Peyer's patch (tissue), 4 donors: ENCODE measurements at regions not wholly inside any gene's neighbourhood (a gene's known extent, or its start where the extent isn't known, plus 50 kb on each side); places are given as distances from the start of the nearest gene placed in this dataset.

Source experiments
- DNase-seq, 3 donors: peaks; one replicate each; pipeline ENCODE4 v3.0.0-alpha.2; 2017 to 2019
- H3K27ac ChIP-seq, 4 donors: fragments of 200-600 bp; sonication (generic); one replicate each; pipeline ENCODE4 v1.5.1; 2016 to 2019
- H3K27me3 ChIP-seq, 2 donors: fragments of 200-600 bp; sonication (generic); one replicate each; pipeline ENCODE4 v1.5.1; 2019
- H3K36me3 ChIP-seq, 3 donors: fragments of 200-600 bp; sonication (generic); one replicate each; pipeline ENCODE4 v1.5.1; 2016 to 2019
- H3K4me1 ChIP-seq, 4 donors: fragments of 200-600 bp; sonication (generic); one replicate each; pipeline ENCODE4 v1.5.1; 2016 to 2019
- H3K4me3 ChIP-seq, 4 donors: fragments of 200-600 bp; sonication (generic); 1 replicate in 3 of 4; 2 replicates in 1 of 4; pipeline ENCODE4 v1.5.1; 2016 to 2019; ENCODE audit warnings: mild to moderate bottlenecking in 1 of 4
- H3K9me3 ChIP-seq, 4 donors: fragments of 200-600 bp; sonication (generic); one replicate each; pipeline ENCODE4 v1.5.1; 2016 to 2019; ENCODE audit warnings: mild to moderate bottlenecking in 1 of 4
- POLR2A ChIP-seq, 2 donors: fragments of 450-650 bp; IDR thresholded peaks; one replicate each; pipeline ENCODE4 v1.5.1; 2017; ENCODE audit warnings: antibody characterized with exemption in 2 of 2, mild to moderate bottlenecking in 2 of 2, moderate library complexity in 2 of 2
- TF ChIP-seq, protein P1 (sequence below), 6 experiments: fragments of 450-650 bp in 4 of 6; fragments of 200-600 bp in 2 of 6; sonication (generic) in 1 of 6; IDR thresholded peaks; one replicate each; pipeline ENCODE4 v1.5.1; 2017 to 2019; ENCODE audit warnings: antibody characterized with exemption in 6 of 6, mild to moderate bottlenecking in 3 of 6, moderate library complexity in 1 of 6

DNA sequence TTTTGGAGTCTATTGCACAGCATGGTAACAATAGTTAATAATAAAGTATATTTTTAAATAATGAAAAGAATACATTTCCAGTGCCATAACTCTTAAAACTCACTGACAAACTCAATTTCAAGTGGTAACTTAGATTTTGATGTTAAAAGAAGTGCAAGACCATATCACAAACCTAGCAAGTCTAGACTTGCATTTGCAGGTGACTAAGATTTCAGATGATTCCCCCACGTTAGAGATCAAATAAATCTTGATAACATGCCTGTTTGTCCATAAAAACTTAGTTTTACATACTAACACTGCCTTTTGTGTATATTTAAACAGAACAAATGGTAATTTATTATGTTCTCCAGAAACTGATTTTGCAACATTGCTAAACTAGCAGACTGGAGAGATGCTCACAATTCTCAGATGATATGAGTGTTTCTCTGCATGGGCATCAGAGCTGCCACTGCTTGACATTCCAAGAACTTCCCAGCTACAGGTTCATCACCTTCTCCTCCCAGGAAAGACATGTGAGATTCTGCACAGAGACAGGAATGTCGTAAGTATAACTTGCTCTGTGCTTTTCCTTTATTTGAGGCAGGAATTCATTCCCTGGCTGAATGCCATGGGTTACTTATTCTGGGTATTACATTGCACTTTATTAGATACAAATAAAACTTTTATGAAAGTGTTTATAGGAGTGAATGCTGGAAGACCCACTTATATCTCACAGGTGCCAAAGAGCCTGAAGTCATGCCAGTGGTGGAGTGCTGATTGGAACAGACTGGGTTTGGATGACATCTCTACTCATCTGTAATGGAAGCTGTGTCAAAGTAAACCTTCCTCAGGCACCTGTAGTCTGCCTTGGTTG, 160.2 kb upstream of the FOXA2 start:
- Histone ChIP-seq H3K36me3 (no peaks in the 10 kb centered on the region), H3K27ac (no peak overlapping the region), H3K4me1 (no peaks in the 10 kb centered on the region), H3K27me3 (no peaks in the 10 kb centered on the region), H3K9me3 (no peaks in the 10 kb centered on the region), H3K4me3 (no peak overlapping the region)
- TF ChIP-seq, protein P1, sequence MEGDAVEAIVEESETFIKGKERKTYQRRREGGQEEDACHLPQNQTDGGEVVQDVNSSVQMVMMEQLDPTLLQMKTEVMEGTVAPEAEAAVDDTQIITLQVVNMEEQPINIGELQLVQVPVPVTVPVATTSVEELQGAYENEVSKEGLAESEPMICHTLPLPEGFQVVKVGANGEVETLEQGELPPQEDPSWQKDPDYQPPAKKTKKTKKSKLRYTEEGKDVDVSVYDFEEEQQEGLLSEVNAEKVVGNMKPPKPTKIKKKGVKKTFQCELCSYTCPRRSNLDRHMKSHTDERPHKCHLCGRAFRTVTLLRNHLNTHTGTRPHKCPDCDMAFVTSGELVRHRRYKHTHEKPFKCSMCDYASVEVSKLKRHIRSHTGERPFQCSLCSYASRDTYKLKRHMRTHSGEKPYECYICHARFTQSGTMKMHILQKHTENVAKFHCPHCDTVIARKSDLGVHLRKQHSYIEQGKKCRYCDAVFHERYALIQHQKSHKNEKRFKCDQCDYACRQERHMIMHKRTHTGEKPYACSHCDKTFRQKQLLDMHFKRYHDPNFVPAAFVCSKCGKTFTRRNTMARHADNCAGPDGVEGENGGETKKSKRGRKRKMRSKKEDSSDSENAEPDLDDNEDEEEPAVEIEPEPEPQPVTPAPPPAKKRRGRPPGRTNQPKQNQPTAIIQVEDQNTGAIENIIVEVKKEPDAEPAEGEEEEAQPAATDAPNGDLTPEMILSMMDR (IDR thresholded peaks at IDR 0.05), result no peak
- TF ChIP-seq POLR2A (IDR thresholded peaks at IDR 0.05), result no peak
- DNase-seq, result no peak

DNA sequence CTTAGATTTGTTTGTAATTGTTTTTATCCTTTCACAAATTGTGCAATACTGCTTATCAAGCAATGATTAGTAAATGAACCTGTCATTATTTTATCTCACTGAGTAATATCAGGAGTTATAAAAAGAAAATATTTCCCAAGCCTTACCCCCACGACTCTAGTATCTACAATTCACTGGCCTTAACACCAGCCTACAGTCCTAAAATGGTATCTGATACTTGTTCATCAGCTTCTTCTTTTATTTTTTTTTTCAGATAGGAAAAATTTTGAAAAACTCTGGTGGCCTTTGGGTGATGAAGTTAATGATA, 160.8 kb upstream of the FOXA2 start:
- H3K4me3 ChIP-seq, result no peak overlapping the region
- no peaks in the 10 kb centered on the region for H3K4me1 ChIP-seq
- H3K27me3 ChIP-seq, result no peaks in the 10 kb centered on the region
- H3K36me3 ChIP-seq, result no peaks in the 10 kb centered on the region
- H3K27ac ChIP-seq, result no peak overlapping the region
- no peaks in the 10 kb centered on the region for H3K9me3 ChIP-seq
- DNase-seq, result no peak
- TF ChIP-seq POLR2A (IDR thresholded peaks at IDR 0.05), result no peak
- TF ChIP-seq, protein P1 (IDR thresholded peaks at IDR 0.05), result no peak

DNA sequence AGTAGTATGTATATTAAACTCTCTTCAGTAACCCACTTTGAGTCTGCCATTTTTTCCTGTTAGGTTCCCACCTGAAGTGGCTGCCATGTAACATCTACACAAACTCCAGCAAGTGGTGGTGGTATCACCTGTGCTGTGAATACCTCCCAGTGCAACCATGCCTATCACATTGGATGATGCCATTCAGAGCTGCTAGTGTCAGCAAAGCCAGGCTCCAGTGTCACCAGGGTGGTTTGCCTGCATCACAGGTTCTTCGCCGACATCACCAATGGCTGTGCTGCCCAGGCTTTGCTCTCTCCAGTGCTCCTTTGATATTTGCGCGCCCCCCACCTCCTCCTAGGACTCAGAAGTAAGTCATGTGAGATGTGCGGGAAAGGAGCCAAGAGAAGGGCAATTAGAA, 162.6 kb upstream of the FOXA2 start:
- no peaks in the 10 kb centered on the region for H3K9me3 ChIP-seq
- no peaks in the 10 kb centered on the region for H3K4me1 ChIP-seq
- no peak overlapping the region for H3K27ac ChIP-seq
- TF ChIP-seq POLR2A (IDR thresholded peaks at IDR 0.05), result no peak
- TF ChIP-seq, protein P1 (IDR thresholded peaks at IDR 0.05), result no peak
- no peak for DNase-seq
- no peaks in the 10 kb centered on the region for H3K36me3 ChIP-seq
- H3K4me3 ChIP-seq, result no peak overlapping the region
- no peaks in the 10 kb centered on the region for H3K27me3 ChIP-seq

DNA sequence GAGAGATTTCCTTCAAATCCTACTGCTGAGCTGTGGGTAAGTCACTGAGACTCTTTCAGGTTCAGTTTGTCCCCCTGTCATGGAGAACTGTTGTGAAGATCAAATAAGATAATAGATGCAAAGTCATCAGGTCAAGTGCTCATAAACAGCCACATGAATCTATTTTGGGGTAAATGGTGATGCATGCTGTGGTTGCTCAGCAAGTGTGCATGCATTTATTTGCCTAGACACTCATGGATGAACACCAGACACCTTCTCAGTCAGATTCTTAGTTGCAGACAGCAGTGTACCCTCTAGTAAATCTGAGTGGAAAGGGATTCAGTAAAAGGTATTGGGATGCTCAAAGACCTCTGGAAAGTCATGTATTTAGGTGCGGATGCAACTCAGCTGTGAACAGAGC, 168.0 kb upstream of the FOXA2 start:
- Histone ChIP-seq H3K4me1 (no peaks in the 10 kb centered on the region), H3K9me3 (no peaks in the 10 kb centered on the region), H3K27me3 (no peaks in the 10 kb centered on the region), H3K4me3 (no peak overlapping the region), H3K36me3 (no peaks in the 10 kb centered on the region), H3K27ac (no peak overlapping the region)
- no peak for DNase-seq
- no peak for TF ChIP-seq POLR2A (IDR thresholded peaks at IDR 0.05)
- TF ChIP-seq, protein P1 (IDR thresholded peaks at IDR 0.05), result no peak

DNA sequence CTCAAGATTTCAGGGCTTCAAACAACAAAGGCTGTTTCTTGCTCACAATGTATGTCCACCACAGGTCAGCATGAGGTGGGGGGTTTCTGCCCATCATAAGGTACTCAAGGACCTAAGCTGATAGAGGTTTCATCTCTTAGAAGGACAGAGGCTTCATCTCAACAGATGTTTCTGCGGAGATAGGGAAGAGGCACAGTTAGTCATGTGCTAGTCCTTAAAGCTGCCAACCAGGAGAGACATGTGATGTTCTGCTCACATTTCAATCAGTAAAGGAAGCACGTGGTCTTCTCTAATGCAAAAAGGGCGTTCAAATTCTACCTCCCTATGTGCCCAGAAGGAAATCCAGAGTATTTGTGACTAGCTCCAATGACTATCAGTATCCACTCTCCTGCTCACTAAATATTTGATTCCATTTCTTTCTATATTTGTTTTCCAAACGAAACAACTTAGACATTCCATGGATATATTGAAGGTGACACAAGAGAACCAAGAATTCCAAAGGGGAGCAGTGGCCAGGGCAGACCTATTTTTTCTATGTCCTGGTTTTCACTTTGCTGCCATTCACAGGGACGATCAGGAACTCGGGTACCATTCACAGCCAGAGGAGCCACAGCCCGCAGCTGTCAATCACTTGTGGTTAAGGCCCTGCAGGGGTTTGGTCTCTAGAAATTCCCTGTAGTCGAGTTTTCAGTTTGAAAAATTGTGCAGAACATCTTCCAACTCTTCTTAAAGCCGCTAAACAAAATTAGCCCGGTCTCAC, 173.2 kb upstream of the FOXA2 start:
- Histone ChIP-seq H3K27me3 (no peaks in the 10 kb centered on the region), H3K27ac (no peak overlapping the region), H3K9me3 (no peaks in the 10 kb centered on the region), H3K4me1 (no peaks in the 10 kb centered on the region), H3K4me3 (no peak overlapping the region), H3K36me3 (no peaks in the 10 kb centered on the region)
- no peak for TF ChIP-seq POLR2A (IDR thresholded peaks at IDR 0.05)
- TF ChIP-seq, protein P1 (IDR thresholded peaks at IDR 0.05), result no peak
- no peak for DNase-seq
